Stomach (tissue), 8 donors: ENCODE measurements at regions not wholly inside any gene's neighbourhood (a gene's known extent, or its start where the extent isn't known, plus 50 kb on each side); places are given as distances from the start of the nearest gene placed in this dataset.
"Not testable (repeated sequence)": the region's sequence is repeated elsewhere in the genome, so short reads cannot be mapped to it uniquely, and the experiment has no call there.

Experiments used
- DNase-seq, 2 donors: peaks; one replicate each; pipeline versions ENCODE4 v3.0.0 to v3.0.0-alpha.2; 2013 to 2019
- H3K27ac ChIP-seq, 5 donors: fragments of 200-600 bp in 4 of 5; sonication (generic) in 4 of 5; one replicate each; pipeline ENCODE4 v1.5.1; 2013 to 2019; ENCODE audit warnings: mild to moderate bottlenecking in 1 of 5, moderate library complexity in 1 of 5
- H3K27me3 ChIP-seq, 3 donors: fragments of 200-600 bp; sonication (generic); one replicate each; pipeline ENCODE4 v1.5.1; 2017 to 2019; ENCODE audit warnings: mixed run types in 1 of 3
- H3K36me3 ChIP-seq, 4 donors: fragments of 200-600 bp; sonication (generic); 1 replicate in 3 of 4; 2 replicates in 1 of 4; pipeline ENCODE4 v1.5.1; 2016 to 2019
- H3K4me1 ChIP-seq, 4 donors: fragments of 200-600 bp; sonication (generic); one replicate each; pipeline ENCODE4 v1.5.1; 2016 to 2019
- H3K4me3 ChIP-seq, 4 donors: fragments of 200-600 bp; sonication (generic) in 3 of 4; one replicate each; pipeline ENCODE4 v1.5.1; 2016 to 2019; ENCODE audit warnings: mild to moderate bottlenecking in 1 of 4
- H3K9me3 ChIP-seq, 4 donors: fragments of 200-600 bp; sonication (generic); one replicate each; pipeline ENCODE4 v1.5.1; 2016 to 2019
- EP300 ChIP-seq: sonication (generic); formaldehyde crosslinking; IDR thresholded peaks from one replicate; pipeline ENCODE4 v1.6.1; 2017; ENCODE audit warnings: antibody characterized with exemption
- POLR2A ChIP-seq, 4 donors: fragments of 450-650 bp; IDR thresholded peaks; one replicate each; pipeline ENCODE4 v1.6.1; 2016; ENCODE audit warnings: antibody characterized with exemption in 4 of 4, control low read depth in 2 of 4, mild to moderate bottlenecking in 1 of 4, moderate library complexity in 1 of 4
- POLR2AphosphoS5 ChIP-seq, 3 donors: sonication (generic); formaldehyde crosslinking; IDR thresholded peaks; one replicate each; pipeline ENCODE4 v1.6.1; 2016; ENCODE audit warnings: antibody characterized with exemption in 3 of 3
- WGBS, 5 donors: extraction: QIAGEN DNeasy Blood & Tissue Kit in 3 of 5; methylation state at CpG; one replicate each; pipeline versions ENCODE4 v1.1.5 to v1.1.7; 2013 to 2018; 5-methylcytosine and 5-hydroxymethylcytosine counted together
- intact Hi-C: fragments of 100-400 bp; cut with DNase I; formaldehyde crosslinking; loops from one replicate; pipeline ENCODE4 v1.15.1; 2023; ENCODE audit warnings: low total_unique reads
- TF ChIP-seq, protein P1 (sequence below), 7 experiments: fragments of 450-650 bp in 4 of 7; fragments of 200-600 bp in 3 of 7; sonication (generic) in 3 of 7; IDR thresholded peaks; one replicate each; pipeline ENCODE4 v1.5.1; 2016 to 2019; ENCODE audit warnings: antibody characterized with exemption in 7 of 7, control low read depth in 2 of 7, mild to moderate bottlenecking in 1 of 7
- donor health status: healthy with polysubstance abuse.
- donor health status: Bipolar disorder and iron deficiency.
- donor health status: healthy.

DNA sequence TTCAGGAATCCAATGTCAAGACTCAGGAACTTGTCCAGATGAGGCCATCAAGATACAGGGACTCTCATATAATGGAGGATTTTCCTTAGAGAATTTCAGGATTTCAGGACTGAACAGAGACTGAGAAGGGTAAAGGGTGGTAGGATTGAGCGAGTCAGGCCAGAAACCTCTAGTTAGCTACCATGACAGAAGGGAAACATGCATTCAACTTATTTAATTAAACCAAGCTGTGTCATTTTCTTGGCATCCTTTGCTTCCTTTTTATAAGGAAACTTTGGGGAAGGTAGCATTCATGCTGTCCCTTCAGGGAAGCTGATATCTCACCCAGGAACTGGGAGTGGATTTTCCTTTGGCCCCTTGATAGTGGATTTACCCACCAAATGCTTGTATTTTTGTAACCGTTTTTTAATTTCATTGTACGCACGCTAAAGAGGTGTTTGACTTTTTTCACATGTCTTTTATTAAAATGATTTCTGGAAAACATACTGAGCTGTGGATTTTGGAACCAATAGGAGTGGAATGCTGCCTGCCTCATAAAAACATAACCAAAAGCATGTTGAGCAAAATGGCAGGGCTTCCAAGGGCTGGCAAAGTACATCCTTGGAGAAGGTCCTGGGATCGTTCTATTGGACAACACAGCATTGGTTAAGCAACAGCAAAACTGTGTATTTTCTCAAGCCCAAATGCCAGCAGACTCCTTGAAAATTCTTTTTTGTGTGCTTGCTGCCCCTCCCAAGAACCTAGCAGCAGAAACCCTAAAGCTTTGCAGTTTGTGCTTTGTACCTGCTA is 104.5 kb downstream of the CXCL12 start:
- H3K27me3 ChIP-seq: no peaks in the 10 kb centered on the region
- no peak for TF ChIP-seq EP300
- TF ChIP-seq POLR2A (IDR thresholded peaks at IDR 0.05): no peak
- TF ChIP-seq, protein P1, sequence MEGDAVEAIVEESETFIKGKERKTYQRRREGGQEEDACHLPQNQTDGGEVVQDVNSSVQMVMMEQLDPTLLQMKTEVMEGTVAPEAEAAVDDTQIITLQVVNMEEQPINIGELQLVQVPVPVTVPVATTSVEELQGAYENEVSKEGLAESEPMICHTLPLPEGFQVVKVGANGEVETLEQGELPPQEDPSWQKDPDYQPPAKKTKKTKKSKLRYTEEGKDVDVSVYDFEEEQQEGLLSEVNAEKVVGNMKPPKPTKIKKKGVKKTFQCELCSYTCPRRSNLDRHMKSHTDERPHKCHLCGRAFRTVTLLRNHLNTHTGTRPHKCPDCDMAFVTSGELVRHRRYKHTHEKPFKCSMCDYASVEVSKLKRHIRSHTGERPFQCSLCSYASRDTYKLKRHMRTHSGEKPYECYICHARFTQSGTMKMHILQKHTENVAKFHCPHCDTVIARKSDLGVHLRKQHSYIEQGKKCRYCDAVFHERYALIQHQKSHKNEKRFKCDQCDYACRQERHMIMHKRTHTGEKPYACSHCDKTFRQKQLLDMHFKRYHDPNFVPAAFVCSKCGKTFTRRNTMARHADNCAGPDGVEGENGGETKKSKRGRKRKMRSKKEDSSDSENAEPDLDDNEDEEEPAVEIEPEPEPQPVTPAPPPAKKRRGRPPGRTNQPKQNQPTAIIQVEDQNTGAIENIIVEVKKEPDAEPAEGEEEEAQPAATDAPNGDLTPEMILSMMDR (IDR thresholded peaks at IDR 0.05): no peak
- TF ChIP-seq POLR2AphosphoS5 (IDR thresholded peaks at IDR 0.05): no peak
- intact Hi-C loops: no loop called here
- WGBS, 5 donors: 85 to 94% (median 87%) methylated on average over 5 of the region's 5 CpGs
- peak overlapping the region in 1 of 5 donors; percentile 42 for H3K27ac ChIP-seq
- no peaks in the 10 kb centered on the region for H3K36me3 ChIP-seq
- no peak overlapping the region for H3K4me3 ChIP-seq
- no peaks in the 10 kb centered on the region for H3K9me3 ChIP-seq
- no peak for DNase-seq
- peaks cover 0 to 6% (median 0%) of the 10 kb centered on the region in 4 donors for H3K4me1 ChIP-seq

DNA sequence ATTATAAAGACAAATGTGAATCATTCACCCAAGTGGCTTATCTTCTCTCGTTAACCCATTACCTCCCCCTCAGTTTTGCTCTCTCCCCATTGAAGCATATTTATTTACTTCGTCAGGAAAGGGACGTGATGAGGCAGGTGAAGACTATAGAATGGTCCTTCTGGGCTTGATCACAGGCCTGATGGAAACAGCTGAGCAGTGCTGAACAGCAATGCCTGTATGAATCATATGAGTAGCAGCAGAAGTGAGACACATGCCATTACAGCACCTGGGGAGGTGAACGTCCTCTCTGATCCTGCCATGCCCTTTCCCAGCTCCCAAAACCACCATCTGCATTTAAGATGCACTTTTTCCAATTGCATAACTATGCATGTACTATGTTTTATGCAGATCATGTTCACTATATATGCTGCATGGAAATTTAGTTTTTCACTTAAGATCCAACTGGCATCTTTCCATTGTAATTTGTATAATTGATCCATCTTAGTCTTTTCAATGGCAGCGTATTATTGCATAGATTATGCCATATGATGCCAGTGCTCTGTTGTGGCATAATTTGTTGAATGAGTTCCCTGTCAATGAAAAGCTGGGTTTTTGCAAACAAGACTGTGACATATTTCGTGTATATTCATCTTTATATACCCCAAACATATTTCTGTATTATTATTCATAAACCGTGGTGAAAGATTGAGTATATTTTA is 105.3 kb downstream of the CXCL12 start:
- intact Hi-C loops: no loop called here
- H3K36me3 ChIP-seq: no peaks in the 10 kb centered on the region
- H3K4me3 ChIP-seq: no peak overlapping the region
- no peak overlapping the region for H3K27ac ChIP-seq
- H3K9me3 ChIP-seq: no peaks in the 10 kb centered on the region
- H3K4me1 ChIP-seq: peaks cover 0 to 6% (median 0%) of the 10 kb centered on the region in 4 donors
- DNase-seq: no peak
- H3K27me3 ChIP-seq: no peaks in the 10 kb centered on the region
- no peak for TF ChIP-seq POLR2A (IDR thresholded peaks at IDR 0.05)
- WGBS, 5 donors: 81 to 86% (median 84%) methylated on average over 7 of the region's 7 CpGs

DNA sequence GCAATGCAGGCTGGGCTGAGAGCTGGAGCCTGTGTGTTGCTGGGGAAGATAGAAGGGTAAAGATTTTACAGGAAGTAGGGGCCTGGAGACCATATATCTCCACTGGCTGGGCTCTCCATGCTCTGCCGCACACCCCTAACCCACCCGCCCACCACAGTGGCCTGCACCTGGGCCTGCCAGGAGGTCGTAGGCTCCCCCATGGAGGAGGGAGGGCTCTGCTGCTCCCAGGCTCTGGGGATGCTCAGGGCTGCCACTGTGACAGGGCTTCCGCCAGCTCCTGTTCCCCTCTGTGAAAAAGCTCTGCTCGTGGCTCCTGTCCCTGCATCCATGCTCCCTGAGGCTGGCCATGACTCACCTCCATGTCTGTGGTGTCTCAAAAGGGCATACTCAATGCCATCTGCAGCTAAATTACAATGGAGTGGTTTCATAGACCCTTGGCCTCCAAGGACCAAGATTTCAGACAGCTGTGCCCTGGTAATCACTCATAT is 106.0 kb downstream of the CXCL12 start:
- no peaks in the 10 kb centered on the region for H3K27me3 ChIP-seq
- H3K4me1 ChIP-seq: peaks cover 0 to 6% (median 0%) of the 10 kb centered on the region in 4 donors
- no peak overlapping the region for H3K4me3 ChIP-seq
- no peak for TF ChIP-seq POLR2AphosphoS5 (IDR thresholded peaks at IDR 0.05)
- TF ChIP-seq EP300: no peak
- TF ChIP-seq, protein P1 (IDR thresholded peaks at IDR 0.05): no peak
- TF ChIP-seq POLR2A (IDR thresholded peaks at IDR 0.05): no peak
- WGBS, 5 donors: 75 to 87% (median 79%) methylated on average over 3 to 5 of the region's 5 CpGs
- intact Hi-C loops: no loop called here
- no peaks in the 10 kb centered on the region for H3K9me3 ChIP-seq
- no peaks in the 10 kb centered on the region for H3K36me3 ChIP-seq
- peak in 1 of 2 donors; percentile 4 for DNase-seq
- no peak overlapping the region for H3K27ac ChIP-seq

DNA sequence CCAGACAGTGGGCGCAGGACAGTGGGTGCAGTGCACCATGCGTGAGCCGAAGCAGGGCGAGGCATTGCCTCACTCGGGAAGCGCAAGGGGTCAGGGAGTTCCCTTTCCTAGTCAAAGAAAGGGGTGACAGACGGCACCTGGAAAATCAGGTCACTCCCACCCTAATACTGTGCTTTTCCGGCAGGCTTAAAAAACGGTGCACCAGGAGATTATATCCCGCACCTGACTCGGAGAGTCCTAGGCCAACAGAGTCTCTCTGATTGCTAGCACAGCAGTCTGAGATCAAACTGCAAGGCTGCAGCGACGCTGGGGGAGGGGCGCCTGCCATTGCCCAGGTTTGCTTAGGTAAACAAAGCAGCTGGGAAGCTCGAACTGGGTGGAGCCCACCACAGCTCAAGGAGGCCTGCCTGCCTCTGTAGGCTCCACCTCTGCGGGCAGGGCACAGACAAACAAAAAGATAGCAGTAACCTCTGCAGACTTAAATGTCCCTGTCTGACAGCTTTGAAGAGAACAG is 116.4 kb downstream of the CXCL12 start:
- Histone ChIP-seq H3K9me3 (peaks cover 0 to 27% (median 7%) of the 10 kb centered on the region in 4 donors), H3K4me1 (peaks cover 0 to 11% (median 5%) of the 10 kb centered on the region in 4 donors)
- H3K27ac ChIP-seq, H3K27me3 ChIP-seq, H3K4me3 ChIP-seq, intact Hi-C loops, DNase-seq, H3K36me3 ChIP-seq: not testable (repeated sequence)
- WGBS, 5 donors: 83 to 92% (median 88%) methylated on average over 12 to 15 of the region's 16 CpGs

DNA sequence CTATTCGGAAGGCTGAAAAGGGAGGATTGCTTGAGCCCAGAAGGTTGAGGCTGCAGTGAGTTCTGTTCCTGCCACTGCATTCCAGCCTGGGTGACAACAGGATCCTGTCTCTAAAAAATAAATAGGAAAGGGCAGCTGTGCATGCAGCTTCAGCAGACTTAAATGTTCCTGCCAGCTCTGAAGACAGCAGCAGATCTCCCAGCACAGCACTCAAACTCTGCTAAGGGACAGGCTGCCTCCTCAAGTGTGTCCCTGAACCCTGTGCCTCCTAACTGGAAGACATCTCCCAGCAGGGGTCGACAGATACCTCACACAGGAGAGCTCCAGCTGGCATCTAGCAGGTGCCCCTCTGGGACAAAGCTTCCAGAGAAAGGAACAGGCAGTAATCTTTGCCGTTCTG is 117.9 kb downstream of the CXCL12 start:
- peaks cover 0 to 27% (median 7%) of the 10 kb centered on the region in 4 donors for H3K9me3 ChIP-seq
- H3K4me1 ChIP-seq: peaks cover 0 to 15% (median 10%) of the 10 kb centered on the region in 4 donors
- H3K27ac ChIP-seq: no peak overlapping the region
- intact Hi-C loops: no loop called here
- no peak for DNase-seq
- TF ChIP-seq, protein P1 (IDR thresholded peaks at IDR 0.05): no peak
- TF ChIP-seq POLR2AphosphoS5 (IDR thresholded peaks at IDR 0.05) (no peak), EP300 (no peak), POLR2A (IDR thresholded peaks at IDR 0.05) (no peak)
- H3K4me3 ChIP-seq: no peak overlapping the region
- H3K27me3 ChIP-seq: no peaks in the 10 kb centered on the region
- H3K36me3 ChIP-seq: no peaks in the 10 kb centered on the region
- WGBS, 5 donors: 79 to 93% (median 84%) methylated on average over 2 to 3 of the region's 3 CpGs
